ENCODE measurements at regions not wholly inside any gene's neighbourhood (a gene's known extent, or its start where the extent isn't known, plus 50 kb on each side); places are given as distances from the start of the nearest gene placed in this dataset.

GRCh38 chr2:195495966-195496365 is 161.1 kb upstream of the SLC39A10 start:
- no peak for TF ChIP-seq POLR2AphosphoS5 (IDR thresholded peaks at IDR 0.05)
- TF ChIP-seq CTCF (IDR thresholded peaks at IDR 0.05) = no peak

Measured in stomach (tissue), 4 donors.